A673 (cell line): ENCODE measurements at regions not wholly inside any gene's neighbourhood (a gene's known extent, or its start where the extent isn't known, plus 50 kb on each side); places are given as distances from the start of the nearest gene placed in this dataset.
"Not testable (repeated sequence)": the region's sequence is repeated elsewhere in the genome, so short reads cannot be mapped to it uniquely, and the experiment has no call there.

ENCODE experiments used
- BruUV-seq: library from RNA; stranded (reverse); fragments of 400-500 nt; replicated peaks from 2 replicates; lab custom pipeline; 2021; lab: Mats Ljungman, UMichigan
- CTCF ChIA-PET: fragments of 300-600 bp; sonication (Branson Sonifier 250); formaldehyde crosslinking; loops from one replicate; lab custom pipeline; 2022; ENCODE audit warnings: antibody characterized with exemption; lab: Charles Lee
- POLR2A ChIA-PET: fragments of 300-600 bp; sonication (Branson Sonifier 250); formaldehyde crosslinking; loops from one replicate; lab custom pipeline; 2022; ENCODE audit warnings: antibody characterized with exemption; ENCODE audit not compliant: low non-redundant PET; lab: Charles Lee
- DNase-seq: peaks from one replicate; pipeline ENCODE4 v3.0.0-alpha.2; 2015; ENCODE audit warnings: low spot score
- H3K27ac ChIP-seq: fragments of 200-600 bp; sonication (generic); 2 replicates; pipeline ENCODE4 v1.5.1; 2016; ENCODE audit warnings: mixed run types, low read depth, mild to moderate bottlenecking, mixed read lengths, antibody characterized with exemption, low read length; ENCODE audit not compliant: poor library complexity, severe bottlenecking
- H3K27me3 ChIP-seq: fragments of 200-600 bp; sonication (generic); replicated peaks from 2 replicates; pipeline ENCODE4 v1.6.1; 2017; ENCODE audit warnings: mixed run types, low read depth, mild to moderate bottlenecking, mixed read lengths, antibody characterized with exemption, low read length; ENCODE audit not compliant: insufficient read depth, poor library complexity
- H3K36me3 ChIP-seq: fragments of 200-600 bp; sonication (generic); 2 replicates; pipeline ENCODE4 v1.6.1; 2016; ENCODE audit warnings: mixed run types, mild to moderate bottlenecking, mixed read lengths, antibody characterized with exemption, low read length; ENCODE audit not compliant: insufficient read depth, poor library complexity, severe bottlenecking
- H3K4me1 ChIP-seq: fragments of 200-600 bp; sonication (generic); 2 replicates; pipeline ENCODE4 v1.6.1; 2017; ENCODE audit warnings: mixed run types, mild to moderate bottlenecking, mixed read lengths, antibody characterized with exemption, low read length; ENCODE audit not compliant: insufficient read depth, poor library complexity, severe bottlenecking
- H3K4me3 ChIP-seq: fragments of 200-600 bp; sonication (generic); 2 replicates; pipeline ENCODE4 v1.5.1; 2016; ENCODE audit warnings: low read depth, mixed run types, mild to moderate bottlenecking, mixed read lengths, low read length; ENCODE audit not compliant: poor library complexity, severe bottlenecking
- H3K9me3 ChIP-seq: fragments of 200-600 bp; sonication (generic); 2 replicates; pipeline ENCODE4 v1.6.1; 2016; ENCODE audit warnings: mixed run types, low read depth, mild to moderate bottlenecking, mixed read lengths, antibody characterized with exemption, low read length; ENCODE audit not compliant: poor library complexity, severe bottlenecking
- CTCF ChIP-seq: fragments of 300-800, 200-600 bp; sonication (generic); conservative IDR thresholded peaks from 2 replicates; pipeline ENCODE4 v1.5.1; 2017; ENCODE audit warnings: low read depth, mild to moderate bottlenecking, antibody characterized with exemption, low read length, moderate library complexity, mixed read lengths
- EZH2 ChIP-seq: fragments of 200-600 bp; sonication (generic); IDR thresholded peaks from 2 replicates; pipeline ENCODE4 v1.6.1; 2017; ENCODE audit warnings: borderline replicate concordance, low read depth, mild to moderate bottlenecking, mixed read lengths, antibody characterized with exemption, low read length; ENCODE audit not compliant: poor library complexity, severe bottlenecking
- intact Hi-C: fragments of 100-400 bp; cut with micrococcal nuclease; formaldehyde crosslinking; loops from one replicate; pipeline ENCODE4 v1.10.0; 2022; ENCODE audit not compliant: unreplicated experiment

GRCh38 chr16:34743115-34743514 lies 1283.7 kb downstream of the TP53TG3F start:
- intact Hi-C loops: no loop called here
- H3K9me3 ChIP-seq: peaks cover 65% of the 10 kb centered on the region
- BruUV-seq: no TSS peak
- H3K4me1 ChIP-seq: no peaks in the 10 kb centered on the region
- no peak overlapping the region for H3K4me3 ChIP-seq
- TF ChIP-seq CTCF: no peak
- no peak for TF ChIP-seq EZH2
- H3K27me3 ChIP-seq: no peaks in the 10 kb centered on the region
- H3K36me3 ChIP-seq: no peaks in the 10 kb centered on the region
- ChIA-PET CTCF (no interaction called here), POLR2A (no interaction called here)
- no peak overlapping the region for H3K27ac ChIP-seq
- no peak for DNase-seq

GRCh38 chr16:34758835-34759234 lies 1299.4 kb downstream of the TP53TG3F start:
- BruUV-seq: no TSS peak
- POLR2A ChIA-PET: no interaction called here
- Histone ChIP-seq H3K9me3 (peaks cover 78% of the 10 kb centered on the region), H3K36me3 (no peaks in the 10 kb centered on the region), H3K27ac (no peak overlapping the region), H3K4me1 (no peaks in the 10 kb centered on the region), H3K4me3 (no peak overlapping the region), H3K27me3 (no peaks in the 10 kb centered on the region)
- CTCF ChIA-PET: no interaction called here
- intact Hi-C loops: no loop called here
- TF ChIP-seq CTCF: no peak
- no peak for TF ChIP-seq EZH2
- DNase-seq: no peak

GRCh38 chr16:34791835-34792234 lies 1332.4 kb downstream of the TP53TG3F start:
- H3K27ac ChIP-seq, POLR2A ChIA-PET, H3K9me3 ChIP-seq, H3K4me3 ChIP-seq, DNase-seq, BruUV-seq, H3K4me1 ChIP-seq, H3K36me3 ChIP-seq, CTCF ChIA-PET, intact Hi-C loops, H3K27me3 ChIP-seq: not testable (repeated sequence)

- POLR2A ChIA-PET: no interaction called here
- TF ChIP-seq CTCF (no peak), EZH2 (no peak)
- CTCF ChIA-PET: no interaction called here
- Histone ChIP-seq H3K4me3 (no peak overlapping the region), H3K36me3 (no peaks in the 10 kb centered on the region), H3K27ac (no peak overlapping the region), H3K4me1 (no peaks in the 10 kb centered on the region), H3K27me3 (no peaks in the 10 kb centered on the region), H3K9me3 (peaks cover 5% of the 10 kb centered on the region)
- intact Hi-C loops: no loop called here
- DNase-seq: no peak
- BruUV-seq: no TSS peak
Measured at GRCh38 chr16:34801875-34802274, 1342.5 kb downstream of the TP53TG3F start.
